ENCODE measurements at regions not wholly inside any gene's neighbourhood (a gene's known extent, or its start where the extent isn't known, plus 50 kb on each side); places are given as distances from the start of the nearest gene placed in this dataset.

- H3K36me3 ChIP-seq (ENCODE audit: insufficient read depth, low read length), result no peaks in the 10 kb centered on the region
- H3K27me3 ChIP-seq (ENCODE audit: insufficient read depth, low read length, poor library complexity, severe bottlenecking), result no peaks in the 10 kb centered on the region
- H3K4me1 ChIP-seq (ENCODE audit: insufficient read depth, low read length, poor library complexity, severe bottlenecking), result peaks cover 4% of the 10 kb centered on the region
- TF ChIP-seq EZH2phosphoT487 (IDR thresholded peaks at IDR 0.05; ENCODE audit: borderline replicate concordance), result no peak
- no peak for TF ChIP-seq CTCF (conservative IDR thresholded peaks at IDR 0.05; ENCODE audit: low read length)
- H3K4me2 ChIP-seq (ENCODE audit: low read depth, low read length, poor library complexity, severe bottlenecking), result no peak overlapping the region
- H3K9me2 ChIP-seq (replicated peaks; ENCODE audit: low read depth, low read length), result no peaks in the 10 kb centered on the region
- H3K79me2 ChIP-seq (ENCODE audit: insufficient read depth, low read length), result no peaks in the 10 kb centered on the region
- H2AFZ ChIP-seq (ENCODE audit: low read length), result no peak overlapping the region; the same call in 1 of the 2 replicates
- no peaks in the 10 kb centered on the region for H4K20me1 ChIP-seq (ENCODE audit: insufficient read depth, low read length, poor library complexity, severe bottlenecking)
- no peaks in the 10 kb centered on the region for H3K9me3 ChIP-seq (ENCODE audit: insufficient read depth, low read depth, low read length)
- no peak overlapping the region for H3K9ac ChIP-seq (ENCODE audit: low read depth, low read length, poor library complexity, severe bottlenecking)
- H3K4me3 ChIP-seq (ENCODE audit: low read length, poor library complexity, severe bottlenecking), result no peak overlapping the region
- no peaks in the 10 kb centered on the region for H3F3A ChIP-seq (ENCODE audit: low read depth)
Observed at GRCh38 chr3:45311953-45312801, 76.2 kb upstream of the LARS2 start.

- TF ChIP-seq CTCF (conservative IDR thresholded peaks at IDR 0.05; ENCODE audit: low read length) (no peak), EZH2phosphoT487 (IDR thresholded peaks at IDR 0.05; ENCODE audit: borderline replicate concordance) (no peak)
- peaks cover 4% of the 10 kb centered on the region for H3K4me1 ChIP-seq (ENCODE audit: insufficient read depth, low read length, poor library complexity, severe bottlenecking)
- no peaks in the 10 kb centered on the region for H3K9me3 ChIP-seq (ENCODE audit: insufficient read depth, low read depth, low read length)
- H3F3A ChIP-seq (ENCODE audit: low read depth), result no peaks in the 10 kb centered on the region
- no peak overlapping the region for H3K4me3 ChIP-seq (ENCODE audit: low read length, poor library complexity, severe bottlenecking)
- H3K9ac ChIP-seq (ENCODE audit: low read depth, low read length, poor library complexity, severe bottlenecking), result no peak overlapping the region
- H3K79me2 ChIP-seq (ENCODE audit: insufficient read depth, low read length), result no peaks in the 10 kb centered on the region
- no peak overlapping the region for H2AFZ ChIP-seq (ENCODE audit: low read length)
- H3K4me2 ChIP-seq (ENCODE audit: low read depth, low read length, poor library complexity, severe bottlenecking), result no peak overlapping the region
- no peaks in the 10 kb centered on the region for H3K36me3 ChIP-seq (ENCODE audit: insufficient read depth, low read length)
- H3K27me3 ChIP-seq (ENCODE audit: insufficient read depth, low read length, poor library complexity, severe bottlenecking), result no peaks in the 10 kb centered on the region
- no peaks in the 10 kb centered on the region for H3K9me2 ChIP-seq (replicated peaks; ENCODE audit: low read depth, low read length)
- no peaks in the 10 kb centered on the region for H4K20me1 ChIP-seq (ENCODE audit: insufficient read depth, low read length, poor library complexity, severe bottlenecking)
Observed at GRCh38 chr3:45312836-45313493, 75.4 kb upstream of the LARS2 start.

GRCh38 chr3:45313743-45314403 is 74.5 kb upstream of the LARS2 start:
- no peaks in the 10 kb centered on the region for H3K9me2 ChIP-seq (replicated peaks; ENCODE audit: low read depth, low read length)

More at GRCh38 chr3:45313743-45314403, 74.5 kb upstream of the LARS2 start:
- H3K27me3 ChIP-seq (ENCODE audit: insufficient read depth, low read length, poor library complexity, severe bottlenecking), result no peaks in the 10 kb centered on the region
- no peak for TF ChIP-seq EZH2phosphoT487 (IDR thresholded peaks at IDR 0.05; ENCODE audit: borderline replicate concordance)
- no peak for TF ChIP-seq CTCF (conservative IDR thresholded peaks at IDR 0.05; ENCODE audit: low read length)
- no peaks in the 10 kb centered on the region for H3K36me3 ChIP-seq (ENCODE audit: insufficient read depth, low read length)
- H3K4me1 ChIP-seq (ENCODE audit: insufficient read depth, low read length, poor library complexity, severe bottlenecking), result peaks cover 4% of the 10 kb centered on the region
- H2AFZ ChIP-seq (ENCODE audit: low read length), result no peak overlapping the region
- H3K4me2 ChIP-seq (ENCODE audit: low read depth, low read length, poor library complexity, severe bottlenecking), result no peak overlapping the region
- H3K9ac ChIP-seq (ENCODE audit: low read depth, low read length, poor library complexity, severe bottlenecking), result no peak overlapping the region
- no peaks in the 10 kb centered on the region for H3K9me3 ChIP-seq (ENCODE audit: insufficient read depth, low read depth, low read length)
- H3K4me3 ChIP-seq (ENCODE audit: low read length, poor library complexity, severe bottlenecking), result no peak overlapping the region
- no peaks in the 10 kb centered on the region for H4K20me1 ChIP-seq (ENCODE audit: insufficient read depth, low read length, poor library complexity, severe bottlenecking)
- no peaks in the 10 kb centered on the region for H3K79me2 ChIP-seq (ENCODE audit: insufficient read depth, low read length)
- H3F3A ChIP-seq (ENCODE audit: low read depth), result no peaks in the 10 kb centered on the region

Data from Loucy (cell line).